HG03135 (cell line): ENCODE measurements at regions not wholly inside any gene's neighbourhood (a gene's known extent, or its start where the extent isn't known, plus 50 kb on each side); places are given as distances from the start of the nearest gene placed in this dataset.

Source experiments
- ATAC-seq: cut with Tn5 transposase; IDR thresholded peaks from one replicate; pipeline ENCODE4 v1.9.1; 2021; ENCODE audit warnings: mild to moderate bottlenecking, moderate library complexity; ENCODE audit not compliant: unreplicated experiment

DNA sequence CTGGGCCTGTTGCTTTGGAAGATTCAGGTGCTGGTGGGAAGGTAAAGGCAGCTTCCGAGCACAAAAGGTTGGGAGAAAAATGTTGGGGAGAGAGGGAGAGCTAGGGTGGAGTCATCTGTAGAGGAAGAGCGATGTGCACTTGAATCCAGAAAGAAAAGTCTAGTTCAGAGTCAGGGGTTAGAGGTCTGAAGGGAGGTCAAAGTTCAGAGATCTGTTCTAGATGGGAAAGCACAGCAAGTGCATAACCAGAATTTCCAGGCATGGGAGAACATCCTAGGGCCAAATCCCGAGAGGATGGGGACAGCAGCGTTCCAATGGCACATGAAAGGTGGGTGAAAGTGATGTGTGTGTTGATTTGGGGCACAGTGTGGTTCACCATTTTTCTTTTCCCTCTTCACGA lies 51.5 kb upstream of the MKLN1 start:
- ATAC-seq, result no peak

GRCh38 chr7:131276748-131277147 lies 50.9 kb upstream of the MKLN1 start:
- ATAC-seq, result no peak
